GM18499 (cell line): ENCODE measurements at regions not wholly inside any gene's neighbourhood (a gene's known extent, or its start where the extent isn't known, plus 50 kb on each side); places are given as distances from the start of the nearest gene placed in this dataset.

Source experiments
- ATAC-seq: cut with Tn5 transposase; IDR thresholded peaks from one replicate; pipeline ENCODE4 v1.9.1; 2021; ENCODE audit warnings: moderate number of reproducible peaks; ENCODE audit not compliant: insufficient read depth, unreplicated experiment

GRCh38 chr1:192943108-192943507 lies 116.1 kb downstream of the UCHL5 start:
- no peak for ATAC-seq

DNA sequence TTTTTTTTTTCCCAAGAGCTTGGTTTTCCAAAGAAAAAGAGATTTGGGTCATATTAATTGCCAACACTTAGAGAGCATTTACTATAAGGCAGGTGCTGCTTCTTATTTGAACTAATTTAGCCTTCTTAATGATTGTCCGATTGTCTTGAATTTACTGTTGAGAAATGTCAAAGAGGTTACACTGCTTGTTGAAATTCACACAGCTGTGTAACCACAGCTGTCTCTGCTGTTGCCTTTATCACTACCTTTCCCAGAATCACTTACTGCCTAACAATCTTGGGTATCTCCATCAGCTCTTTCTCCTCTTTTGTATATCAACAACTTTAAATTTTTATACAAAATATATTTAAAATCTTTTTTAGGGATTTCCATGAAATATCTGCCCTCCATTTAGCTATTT lies 115.6 kb downstream of the UCHL5 start:
- ATAC-seq: no peak

DNA sequence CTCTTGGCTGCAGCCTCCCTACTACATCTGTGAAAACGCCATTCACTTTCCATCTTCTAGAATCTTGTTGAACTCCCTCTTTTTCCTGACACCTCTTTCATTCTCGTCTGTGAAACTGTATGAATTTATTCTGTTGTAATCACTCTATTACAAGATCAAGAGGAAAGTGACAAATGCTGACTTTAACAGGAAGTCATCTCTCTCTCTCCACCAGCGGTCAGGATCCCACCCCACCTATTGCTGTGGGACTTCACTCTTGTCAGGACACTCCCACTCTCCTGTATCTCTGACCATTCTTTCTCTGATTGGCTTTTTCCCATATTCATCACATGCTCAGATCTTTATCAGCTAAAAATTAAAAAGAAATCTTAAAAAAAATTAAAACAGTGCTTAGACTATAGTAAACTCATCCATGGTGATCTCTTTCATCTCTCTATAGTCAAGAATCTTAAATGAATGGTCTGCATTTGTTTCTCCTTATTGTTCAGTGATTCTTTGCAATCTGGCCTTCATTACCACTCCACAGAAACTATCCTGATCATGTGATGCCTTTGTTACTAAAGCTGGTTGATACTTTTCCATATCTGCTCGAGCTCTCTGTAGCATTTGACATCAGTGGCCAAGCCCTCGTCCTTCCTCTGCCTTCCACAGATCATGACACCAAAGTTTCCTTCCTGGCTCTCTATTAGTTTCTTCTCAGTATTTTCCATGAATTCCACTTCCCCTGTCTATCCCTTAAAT lies 113.6 kb downstream of the UCHL5 start:
- no peak for ATAC-seq

GRCh38 chr1:192949783-192950182 lies 109.4 kb downstream of the UCHL5 start:
- no peak for ATAC-seq

DNA sequence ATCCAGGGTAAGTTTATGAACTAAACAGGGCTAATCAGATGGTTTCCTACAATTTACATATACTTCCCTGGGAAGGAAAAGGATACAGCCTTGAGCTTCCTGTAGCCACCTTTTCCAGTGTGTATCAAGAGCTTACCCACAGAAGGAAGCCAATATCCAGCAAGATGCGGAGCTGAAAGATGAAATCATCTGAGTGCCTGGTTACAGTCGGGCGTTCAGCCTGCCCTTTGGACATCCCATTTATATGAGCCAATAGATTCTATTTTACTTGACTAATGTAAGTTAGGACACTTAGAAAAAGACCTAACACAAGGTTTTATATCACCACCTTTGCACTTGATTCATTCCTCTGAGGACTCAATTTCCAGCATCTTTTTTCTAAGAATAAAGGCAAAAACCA lies 108.2 kb downstream of the UCHL5 start:
- ATAC-seq: no peak

GRCh38 chr1:192951691-192952460 lies 107.3 kb downstream of the UCHL5 start:
- ATAC-seq: peak; percentile 92

- no peak for ATAC-seq
Observed at GRCh38 chr1:192952646-192953045, 106.5 kb downstream of the UCHL5 start.

GRCh38 chr1:192954705-192955265 lies 104.4 kb downstream of the UCHL5 start:
- ATAC-seq: no peak

DNA sequence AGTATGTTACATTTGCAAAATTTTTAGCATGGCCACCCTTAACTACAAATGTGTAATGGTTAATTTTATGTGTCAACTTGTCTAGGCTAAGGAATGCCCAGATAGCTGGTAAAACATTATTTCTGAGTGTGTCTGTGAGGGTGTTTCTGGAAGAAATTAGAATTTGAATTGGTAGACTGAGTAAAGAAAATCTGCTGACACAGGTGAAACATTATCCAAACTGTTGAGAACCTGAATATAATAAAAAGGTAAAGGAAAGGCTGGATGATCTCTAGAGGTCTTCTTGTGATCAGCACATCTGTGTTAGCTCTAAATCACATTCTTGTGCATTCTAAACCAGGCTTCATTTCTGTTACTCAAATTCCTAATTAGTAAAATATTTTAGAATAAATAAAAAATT lies 100.8 kb downstream of the UCHL5 start:
- no peak for ATAC-seq

- ATAC-seq: no peak
Observed at GRCh38 chr1:192958871-192959270, 100.3 kb downstream of the UCHL5 start.

DNA sequence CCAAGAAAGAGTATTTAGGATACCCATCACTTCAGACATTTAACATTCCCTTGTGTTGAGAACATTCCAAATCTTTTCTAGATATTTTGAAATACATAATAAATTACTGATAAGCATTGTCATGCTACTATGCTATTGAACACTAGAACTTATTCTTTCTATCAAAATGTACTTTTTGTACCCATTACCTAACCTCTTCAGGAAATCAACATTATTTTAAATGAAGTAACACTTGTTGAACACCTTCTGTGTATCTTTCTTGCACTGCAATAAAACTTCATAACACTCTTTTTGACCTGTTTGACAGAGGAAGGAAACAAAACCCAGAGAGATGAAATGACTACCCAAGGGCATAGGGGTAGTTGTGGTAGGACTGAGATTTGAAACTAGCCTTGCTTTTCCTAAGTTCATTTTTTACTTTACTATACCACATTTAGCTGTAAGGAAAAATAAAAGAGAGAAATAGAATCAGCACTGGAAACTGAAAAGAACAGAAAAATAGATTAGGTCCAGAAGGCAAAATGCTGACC lies 99.4 kb downstream of the UCHL5 start:
- no peak for ATAC-seq
